ENCODE measurements at regions not wholly inside any gene's neighbourhood (a gene's known extent, or its start where the extent isn't known, plus 50 kb on each side); places are given as distances from the start of the nearest gene placed in this dataset.

DNA sequence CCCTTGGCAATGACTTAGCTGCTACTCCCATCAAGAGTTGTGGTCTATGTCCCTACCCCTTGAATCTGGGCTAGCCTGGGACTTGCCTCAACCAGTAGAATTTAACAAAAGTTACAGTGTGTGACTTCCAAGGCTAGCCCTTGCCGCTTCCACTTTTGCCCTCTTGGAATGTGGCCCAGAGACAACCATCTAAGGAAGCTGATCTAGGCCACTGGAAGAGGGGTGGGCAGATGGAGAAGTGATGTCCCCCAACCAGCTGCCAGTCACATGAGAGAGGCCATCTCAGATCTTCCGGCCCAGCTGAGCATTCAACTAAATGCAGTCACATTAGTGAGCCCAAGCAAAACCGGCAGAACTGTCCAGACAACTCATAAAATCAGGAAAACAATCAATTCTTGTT lies 115.1 kb downstream of the TOMM20 start:
- TF ChIP-seq, protein P1, sequence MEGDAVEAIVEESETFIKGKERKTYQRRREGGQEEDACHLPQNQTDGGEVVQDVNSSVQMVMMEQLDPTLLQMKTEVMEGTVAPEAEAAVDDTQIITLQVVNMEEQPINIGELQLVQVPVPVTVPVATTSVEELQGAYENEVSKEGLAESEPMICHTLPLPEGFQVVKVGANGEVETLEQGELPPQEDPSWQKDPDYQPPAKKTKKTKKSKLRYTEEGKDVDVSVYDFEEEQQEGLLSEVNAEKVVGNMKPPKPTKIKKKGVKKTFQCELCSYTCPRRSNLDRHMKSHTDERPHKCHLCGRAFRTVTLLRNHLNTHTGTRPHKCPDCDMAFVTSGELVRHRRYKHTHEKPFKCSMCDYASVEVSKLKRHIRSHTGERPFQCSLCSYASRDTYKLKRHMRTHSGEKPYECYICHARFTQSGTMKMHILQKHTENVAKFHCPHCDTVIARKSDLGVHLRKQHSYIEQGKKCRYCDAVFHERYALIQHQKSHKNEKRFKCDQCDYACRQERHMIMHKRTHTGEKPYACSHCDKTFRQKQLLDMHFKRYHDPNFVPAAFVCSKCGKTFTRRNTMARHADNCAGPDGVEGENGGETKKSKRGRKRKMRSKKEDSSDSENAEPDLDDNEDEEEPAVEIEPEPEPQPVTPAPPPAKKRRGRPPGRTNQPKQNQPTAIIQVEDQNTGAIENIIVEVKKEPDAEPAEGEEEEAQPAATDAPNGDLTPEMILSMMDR (IDR thresholded peaks at IDR 0.05), result no peak
- no peak for TF ChIP-seq POLR2A (IDR thresholded peaks at IDR 0.05)
